Activated gamma-delta T cell treated with Interleukin-2 at 50 U/mL for 16 hours (primary cell): ENCODE measurements at regions not wholly inside any gene's neighbourhood (a gene's known extent, or its start where the extent isn't known, plus 50 kb on each side); places are given as distances from the start of the nearest gene placed in this dataset.
"Not testable (repeated sequence)": the region's sequence is repeated elsewhere in the genome, so short reads cannot be mapped to it uniquely, and the experiment has no call there.

ENCODE experiments used
- DNase-seq: peaks from one replicate; pipeline ENCODE4 v3.0.0-alpha.2; 2020

DNA sequence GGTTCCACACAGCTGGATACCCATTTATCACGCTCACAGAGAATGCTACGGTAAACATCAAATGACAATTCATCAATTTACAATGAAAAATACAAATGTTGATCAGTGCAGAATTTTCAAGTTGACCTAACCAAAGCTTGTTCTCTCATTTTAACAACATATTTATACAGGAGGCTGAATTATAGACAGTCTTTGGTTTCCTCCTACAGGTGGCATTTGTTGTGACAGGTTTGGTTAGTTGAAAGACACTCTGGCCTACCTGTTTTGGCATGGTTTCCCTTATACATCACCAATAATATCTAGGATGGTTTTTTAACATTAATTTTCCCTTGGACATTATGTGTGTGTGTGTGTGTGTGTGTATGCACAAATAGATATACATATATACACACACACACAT lies 642.5 kb upstream of the MMS22L start:
- no peak for DNase-seq

DNA sequence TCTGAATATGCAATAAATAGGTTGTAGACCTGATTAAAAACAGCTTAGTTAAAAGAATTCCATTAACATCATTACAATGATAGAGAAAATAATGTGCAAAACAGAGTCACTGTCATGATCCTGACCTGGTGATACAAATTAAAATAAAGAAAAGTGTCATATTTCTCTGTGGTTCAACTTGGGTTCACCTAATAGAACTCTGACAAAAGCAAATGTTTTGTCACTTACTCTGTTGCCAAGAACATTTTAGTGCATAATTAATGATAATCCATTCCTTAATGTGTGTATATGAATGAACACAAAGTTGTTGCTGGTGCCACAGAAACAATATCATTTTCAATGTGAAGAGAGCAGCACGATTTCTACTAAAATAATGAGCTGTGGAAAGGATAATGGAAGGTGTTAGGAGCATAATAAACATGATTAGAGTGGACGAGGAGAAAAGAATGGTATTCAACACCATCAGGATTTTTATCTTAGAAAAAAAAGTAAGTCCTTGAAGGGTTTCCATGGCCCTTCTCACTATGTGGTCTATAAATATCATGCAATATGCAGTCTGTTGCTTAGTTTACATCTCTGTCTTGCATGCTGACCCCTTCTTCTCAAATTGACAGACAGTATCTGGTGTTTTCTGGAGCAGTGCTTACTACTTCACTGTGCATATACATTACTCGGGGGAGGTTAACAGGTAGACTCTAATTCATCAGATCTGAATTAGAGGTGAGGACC lies 656.6 kb upstream of the MMS22L start:
- no peak for DNase-seq

DNA sequence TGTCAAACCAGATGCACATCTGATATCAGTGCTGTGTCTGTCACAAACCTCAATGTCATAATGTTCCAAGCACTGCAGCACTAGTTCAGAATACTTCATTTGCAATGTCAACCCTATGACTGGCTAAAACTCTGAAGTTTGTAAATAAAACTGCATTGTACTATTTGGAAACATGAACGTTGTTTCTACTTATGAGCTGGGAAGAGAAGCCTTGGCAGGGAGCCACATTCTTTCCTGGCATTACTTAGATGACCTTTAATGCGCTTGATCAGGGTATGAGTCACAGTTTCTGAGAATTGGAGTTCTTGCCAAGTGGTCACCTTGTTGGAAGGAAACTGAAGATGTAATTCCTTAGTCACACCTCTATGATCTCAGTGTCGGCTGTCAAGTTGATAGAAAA lies 664.8 kb upstream of the MMS22L start:
- no peak for DNase-seq

DNA sequence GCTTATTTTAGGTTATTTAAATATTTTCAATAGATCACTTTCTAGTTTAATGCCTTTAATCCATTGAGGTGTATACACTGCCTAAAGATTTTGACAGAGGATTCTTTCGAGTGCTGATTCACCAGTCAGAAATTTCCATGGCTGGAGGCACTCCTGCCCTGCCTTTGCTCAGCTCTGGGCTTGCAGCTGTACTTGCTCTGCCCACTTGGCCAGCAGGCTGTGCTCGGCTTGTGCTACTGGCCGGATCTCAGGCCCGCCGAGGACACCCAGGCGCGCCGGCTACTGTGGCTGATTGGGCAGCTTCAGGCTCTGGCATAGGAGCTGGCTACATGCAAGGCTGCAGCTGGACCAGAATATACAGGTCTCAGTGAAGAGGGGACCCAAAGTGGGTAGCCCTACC lies 675.1 kb upstream of the MMS22L start:
- DNase-seq = no peak

DNA sequence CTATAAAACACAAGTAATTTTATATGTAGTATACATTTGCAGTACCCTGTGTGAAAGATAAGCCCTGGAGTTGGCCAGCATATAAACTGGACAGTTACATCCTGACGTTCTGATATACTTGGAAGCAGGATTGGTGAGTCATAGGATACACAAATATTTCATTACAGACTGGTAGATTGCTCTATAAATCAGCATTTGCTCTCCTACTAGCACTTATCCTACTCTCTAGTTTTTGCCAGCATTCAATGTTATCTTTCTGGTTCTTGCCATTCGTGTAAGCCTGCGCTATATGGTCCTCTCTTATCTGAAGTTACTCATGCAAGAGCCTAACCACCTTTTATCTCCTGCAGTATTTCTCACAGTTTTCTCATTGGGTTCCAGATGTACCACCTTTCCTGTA lies 680.2 kb upstream of the MMS22L start:
- DNase-seq = no peak

DNA sequence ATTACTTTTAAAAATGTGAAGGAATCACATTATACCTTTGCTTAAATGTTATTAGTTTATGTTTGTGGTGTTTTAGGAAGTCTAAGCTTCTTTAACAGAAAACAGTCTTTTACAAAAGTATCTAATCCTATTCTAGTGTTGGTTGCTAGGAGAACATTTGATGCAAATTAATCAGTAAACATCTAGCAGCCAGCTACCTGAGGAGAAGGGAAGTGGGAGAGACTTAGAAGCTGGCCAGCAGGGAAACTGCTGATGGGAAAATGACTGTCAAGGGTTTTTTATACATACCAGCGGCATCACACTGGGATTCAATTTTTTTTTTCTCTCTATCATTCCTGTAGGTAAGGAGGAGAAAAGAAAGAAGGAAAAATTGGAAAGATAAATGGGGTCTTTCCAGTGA lies 686.0 kb upstream of the MMS22L start:
- DNase-seq = no peak

DNA sequence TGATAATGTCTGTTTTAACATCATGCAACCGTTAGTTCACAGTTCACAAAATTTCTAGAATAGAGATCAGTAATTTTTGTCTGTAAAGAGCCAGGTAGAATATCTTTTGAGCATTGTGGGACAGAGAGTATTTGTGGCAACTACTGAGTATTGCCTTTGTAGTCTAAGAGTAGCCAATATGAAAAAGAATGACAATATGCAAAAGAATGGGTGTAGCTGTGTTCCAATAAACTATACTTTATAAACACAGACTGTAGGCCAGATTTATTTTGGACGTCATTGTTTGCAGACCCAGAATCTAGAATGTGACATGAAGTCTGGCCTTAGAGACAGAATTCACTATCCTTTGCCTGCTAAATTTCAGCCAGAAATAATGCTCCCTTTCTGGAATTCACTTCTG lies 694.1 kb upstream of the MMS22L start:
- no peak for DNase-seq

DNA sequence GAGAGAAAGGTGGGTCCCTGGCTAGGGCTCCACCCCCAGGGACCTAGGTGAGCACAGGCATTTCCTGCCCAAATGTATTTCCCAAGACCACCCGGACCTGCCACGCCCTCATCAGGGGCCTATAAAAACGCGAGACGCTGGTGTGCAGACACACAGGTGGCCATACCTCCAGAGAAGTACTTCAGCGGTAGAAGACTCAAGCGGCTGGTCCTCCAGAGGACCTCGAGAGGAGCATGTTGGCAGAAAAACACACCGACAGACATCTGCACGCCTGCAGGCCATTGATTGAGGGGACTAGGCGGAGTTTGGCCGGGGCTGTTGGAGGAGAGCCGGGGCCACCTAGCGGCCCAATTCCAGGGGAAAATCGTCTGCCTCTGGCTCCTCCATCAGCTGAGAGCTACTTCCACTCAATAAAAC lies 695.8 kb upstream of the MMS22L start:
- DNase-seq = no peak

DNA sequence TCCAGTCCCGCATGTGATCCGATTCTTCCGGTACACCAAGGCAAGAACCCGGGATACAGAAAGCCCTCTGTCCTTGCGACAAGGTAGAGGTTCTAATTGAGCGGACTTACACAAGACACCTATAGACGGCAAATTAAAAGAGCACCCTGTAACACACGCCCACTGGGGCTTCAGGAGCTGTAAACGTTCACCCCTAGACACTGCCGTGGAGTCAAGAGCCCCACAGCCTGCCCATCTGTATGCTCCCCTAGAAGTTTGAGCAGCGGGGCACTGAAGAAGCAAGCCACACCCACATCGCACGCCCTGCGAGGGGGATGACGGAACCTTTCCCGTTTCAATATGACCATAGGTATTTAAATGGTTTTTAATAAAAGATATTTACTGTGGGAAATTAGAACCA lies 696.3 kb upstream of the MMS22L start:
- DNase-seq = not testable (repeated sequence)

DNA sequence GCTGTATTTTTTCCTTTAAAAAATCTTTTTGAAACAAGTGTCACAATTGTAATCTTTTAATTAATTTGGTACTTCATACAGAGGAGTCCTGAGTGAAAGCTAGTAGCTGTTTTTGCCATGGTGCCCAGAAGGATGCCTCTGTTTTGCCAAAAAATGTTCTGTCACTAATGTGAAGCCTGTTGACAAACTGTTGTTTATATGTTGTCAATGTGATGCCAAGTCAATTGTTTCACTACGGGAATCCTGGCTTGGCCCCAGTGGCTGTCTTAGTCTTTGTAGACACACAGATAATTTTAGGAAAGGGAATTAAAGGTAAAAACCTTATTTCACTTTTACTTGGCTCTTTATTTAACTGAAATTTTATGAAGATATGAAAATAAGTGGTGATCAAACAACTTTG lies 706.4 kb upstream of the MMS22L start:
- no peak for DNase-seq

DNA sequence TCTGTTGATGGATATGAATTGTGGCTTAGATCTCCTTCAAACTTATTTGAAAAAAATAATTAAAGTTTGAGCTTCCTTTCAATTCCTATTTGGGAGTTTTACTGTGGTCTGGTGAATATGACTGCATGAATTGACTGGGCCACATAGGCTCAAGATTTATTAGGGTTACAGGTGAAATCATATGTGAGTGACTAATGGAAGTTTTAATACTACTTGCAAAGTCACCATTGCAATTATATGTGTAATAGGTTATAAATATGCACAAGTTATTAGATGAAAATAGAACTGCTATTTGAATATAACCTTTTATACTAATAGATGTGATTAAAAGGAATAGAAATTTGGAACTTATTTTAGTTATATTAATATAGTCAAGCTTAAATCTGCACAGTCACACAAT lies 712.1 kb upstream of the MMS22L start:
- no peak for DNase-seq

DNA sequence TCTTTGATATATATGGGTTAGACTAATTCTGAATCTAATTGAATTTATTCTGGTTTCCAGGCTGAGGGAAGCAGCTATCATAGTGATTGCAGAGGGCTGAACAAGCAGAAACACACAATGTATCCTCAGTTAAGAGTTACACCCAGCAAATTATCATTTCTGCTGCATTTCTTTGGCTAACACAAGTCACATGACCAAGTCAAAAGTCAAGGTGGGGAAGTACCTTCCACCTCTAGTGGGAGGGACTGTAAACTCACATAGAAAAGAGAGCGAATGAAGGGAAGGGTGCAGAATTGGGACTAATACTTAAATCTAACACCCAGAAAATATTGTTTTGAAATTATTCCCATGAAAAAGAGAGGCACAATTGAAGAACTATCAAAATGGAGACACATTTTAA lies 719.7 kb upstream of the MMS22L start:
- no peak for DNase-seq

DNA sequence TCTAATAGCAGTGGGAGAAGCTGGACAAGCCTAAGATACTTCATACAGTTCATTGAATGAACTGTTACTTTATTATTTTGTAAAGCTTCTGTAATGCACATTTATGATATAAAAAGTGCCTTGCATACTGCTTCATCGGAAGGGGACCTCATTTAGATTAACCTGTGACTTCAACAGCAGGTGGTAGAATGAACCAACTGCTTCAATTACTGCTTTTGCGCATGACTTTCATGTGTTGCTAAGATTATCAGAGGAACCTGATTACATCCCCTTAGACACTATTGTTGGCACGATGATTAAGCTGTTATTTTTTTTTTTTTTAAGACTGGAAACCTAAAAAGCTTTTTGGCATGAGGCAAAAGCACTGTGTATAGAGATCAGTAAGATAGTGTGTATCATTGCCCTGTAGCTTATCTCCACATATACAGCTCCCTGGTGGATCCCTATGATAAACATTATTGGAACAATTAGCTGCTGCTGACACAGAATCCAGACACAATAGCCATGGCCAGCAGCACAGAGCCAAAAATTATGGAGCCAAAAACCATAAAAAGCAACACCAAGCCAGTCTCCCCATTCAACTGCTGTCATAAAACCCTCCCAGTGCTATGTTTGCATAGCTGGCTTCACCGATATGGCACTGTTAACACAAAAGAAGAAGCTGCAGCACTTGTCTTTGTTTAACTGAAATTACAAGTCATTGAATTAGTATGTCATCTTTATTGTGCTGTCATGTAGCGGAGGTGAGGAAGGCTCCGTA lies 731.6 kb upstream of the MMS22L start:
- DNase-seq = no peak

DNA sequence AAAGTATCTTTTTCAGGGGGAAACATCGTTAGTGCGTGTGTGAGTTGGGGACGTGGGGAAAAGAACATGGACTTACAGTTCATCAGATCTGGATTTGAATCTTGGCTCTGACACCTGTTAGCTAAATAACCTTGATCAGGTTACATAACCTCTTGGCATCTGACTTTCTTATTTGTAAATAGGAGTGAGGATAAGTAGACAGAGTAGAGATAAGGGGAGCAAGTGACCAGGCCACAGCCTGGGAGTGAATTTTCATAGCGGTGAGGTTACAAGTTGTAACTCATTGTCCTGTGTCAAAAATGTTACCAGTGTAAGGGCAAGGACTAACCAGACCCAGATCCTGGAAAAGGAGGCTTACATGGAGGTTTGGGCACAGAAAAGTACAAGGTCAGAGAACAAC lies 733.5 kb upstream of the MMS22L start:
- no peak for DNase-seq

DNA sequence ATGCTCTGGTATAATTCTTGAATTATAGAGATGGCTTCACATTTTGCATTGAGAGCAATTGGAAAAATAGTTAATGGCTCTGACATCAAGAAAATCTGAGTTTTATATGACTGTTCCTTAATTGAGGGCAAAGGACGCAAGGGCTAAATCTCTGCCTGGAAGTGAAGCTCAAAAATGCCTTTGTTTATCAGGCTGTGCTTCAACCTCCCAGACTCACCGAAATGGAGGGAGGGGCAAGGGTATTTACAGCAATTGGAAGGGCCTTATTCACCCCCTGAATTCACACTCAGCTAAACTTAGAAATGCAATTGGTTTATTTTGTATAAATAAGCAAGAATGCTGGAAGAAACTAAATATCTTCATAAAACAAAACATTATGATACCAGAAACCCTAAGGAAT lies 737.2 kb upstream of the MMS22L start:
- DNase-seq = no peak

DNA sequence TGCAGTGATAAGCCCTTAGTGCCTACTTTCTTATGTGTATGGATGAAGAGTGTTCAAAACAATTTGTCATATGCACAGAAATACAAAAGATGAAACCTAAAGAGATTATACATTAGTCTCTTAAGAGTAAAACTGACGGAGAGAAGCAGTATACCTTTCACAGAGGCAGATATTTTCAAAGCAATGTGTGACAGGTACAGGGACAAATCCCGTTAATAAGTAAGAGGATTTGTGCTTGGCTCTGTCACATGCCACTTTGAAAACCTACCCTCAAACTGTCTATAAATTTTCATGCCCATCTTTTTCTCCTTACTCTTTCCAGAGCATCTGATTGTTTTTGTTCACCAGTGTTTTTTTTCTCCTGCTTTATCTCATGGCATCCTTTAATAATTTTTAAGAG lies 741.3 kb upstream of the MMS22L start:
- no peak for DNase-seq

DNA sequence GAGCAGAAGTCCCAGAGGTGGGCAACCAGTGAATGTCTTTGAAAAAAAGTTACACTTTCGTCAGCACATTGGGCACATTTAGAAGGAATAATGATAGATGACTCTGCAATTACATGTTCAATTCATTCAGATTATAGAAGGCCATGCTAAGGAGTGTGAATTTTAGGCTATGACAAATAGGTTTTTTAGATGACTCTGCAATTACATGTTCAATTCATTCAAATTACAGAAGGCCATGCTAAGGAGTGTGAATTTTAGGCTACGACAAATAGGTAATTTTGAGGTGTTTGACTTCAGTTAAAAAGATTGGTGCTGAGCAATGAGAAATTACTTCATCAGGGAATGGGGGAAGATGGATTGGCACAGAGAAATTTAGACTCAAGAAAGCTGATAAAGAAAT lies 744.9 kb upstream of the MMS22L start:
- no peak for DNase-seq

DNA sequence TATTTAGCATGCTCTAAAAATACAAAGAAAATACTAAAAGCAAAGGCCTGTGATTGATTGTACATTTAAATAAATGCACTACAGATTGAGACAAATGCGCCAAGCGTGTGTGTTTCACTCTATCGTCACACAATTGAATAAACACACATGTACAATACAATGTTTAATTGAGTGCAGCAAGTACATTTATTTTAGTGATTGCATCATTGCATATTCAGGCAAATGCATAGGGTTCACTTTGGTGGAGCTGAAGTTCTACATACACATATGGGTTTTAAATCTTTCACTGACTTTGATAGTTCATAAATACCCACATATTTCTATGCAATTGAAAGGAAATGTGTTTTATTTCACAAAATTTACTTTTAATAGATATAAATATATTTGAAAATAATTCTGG lies 750.6 kb upstream of the MMS22L start:
- no peak for DNase-seq

DNA sequence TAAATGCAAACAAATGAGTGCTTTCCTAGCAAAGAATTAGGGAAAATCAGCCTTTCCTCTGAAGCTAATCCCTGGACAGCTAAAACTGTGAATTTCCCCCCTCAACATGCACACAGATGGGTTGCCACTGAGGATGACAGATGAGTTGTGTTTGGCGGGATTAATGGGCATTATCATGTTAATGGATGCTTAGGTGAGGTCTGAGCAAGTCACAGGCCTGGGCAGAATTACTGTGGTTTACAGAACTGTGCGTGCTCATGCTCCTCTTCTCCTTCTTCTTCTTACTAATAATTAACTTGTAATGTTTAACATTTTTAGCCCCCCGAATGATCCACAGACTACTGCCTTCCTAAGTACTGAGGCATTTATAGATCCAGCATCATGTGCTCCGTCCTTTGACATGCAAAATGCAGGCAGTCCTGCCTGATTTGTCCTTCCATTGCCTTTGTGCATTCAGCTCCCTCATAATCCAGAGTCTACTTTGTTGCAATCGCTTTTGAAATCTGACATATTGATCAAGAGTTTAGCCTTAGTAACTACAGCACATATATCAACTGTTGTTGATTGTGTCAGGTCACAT lies 753.4 kb upstream of the MMS22L start:
- DNase-seq = no peak

DNA sequence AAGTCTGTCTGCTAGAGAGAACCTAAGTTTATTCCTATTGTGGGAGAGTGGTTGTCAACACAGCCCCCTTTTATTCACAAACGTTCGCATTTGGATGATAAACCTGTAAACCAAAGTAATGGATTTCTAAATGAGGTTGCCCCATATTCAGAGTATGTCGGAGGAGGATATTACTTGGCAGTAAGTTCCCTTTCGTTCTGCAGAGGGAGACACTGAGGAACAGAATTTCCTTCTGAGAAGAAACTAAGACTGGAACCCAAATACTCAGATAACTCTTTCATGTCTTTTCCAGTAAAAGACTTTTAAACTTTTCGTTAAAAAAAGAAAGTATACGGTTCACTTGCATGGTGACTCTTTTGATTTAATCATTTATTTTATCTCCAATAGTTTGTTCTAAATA lies 754.6 kb upstream of the MMS22L start:
- DNase-seq = no peak

DNA sequence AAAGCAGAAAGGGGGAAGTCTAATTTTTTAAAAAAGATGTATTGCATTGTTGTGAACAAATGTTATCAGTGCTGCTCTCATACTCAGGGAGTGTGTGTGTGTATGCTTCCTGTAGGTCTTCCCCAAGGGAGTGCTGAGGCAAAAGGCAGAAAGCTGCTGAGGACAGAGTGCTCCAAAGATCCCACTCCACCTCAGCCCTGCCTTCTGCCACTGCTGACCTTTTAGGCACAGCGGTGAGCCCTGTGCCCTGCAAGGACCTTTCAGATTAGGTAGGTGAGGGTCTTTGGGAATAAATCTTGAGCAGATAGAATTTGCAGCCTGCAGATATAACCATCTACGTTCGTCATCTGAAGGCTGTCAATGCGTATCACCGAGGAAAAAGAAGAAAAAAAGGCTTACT lies 756.4 kb upstream of the MMS22L start:
- DNase-seq = no peak

DNA sequence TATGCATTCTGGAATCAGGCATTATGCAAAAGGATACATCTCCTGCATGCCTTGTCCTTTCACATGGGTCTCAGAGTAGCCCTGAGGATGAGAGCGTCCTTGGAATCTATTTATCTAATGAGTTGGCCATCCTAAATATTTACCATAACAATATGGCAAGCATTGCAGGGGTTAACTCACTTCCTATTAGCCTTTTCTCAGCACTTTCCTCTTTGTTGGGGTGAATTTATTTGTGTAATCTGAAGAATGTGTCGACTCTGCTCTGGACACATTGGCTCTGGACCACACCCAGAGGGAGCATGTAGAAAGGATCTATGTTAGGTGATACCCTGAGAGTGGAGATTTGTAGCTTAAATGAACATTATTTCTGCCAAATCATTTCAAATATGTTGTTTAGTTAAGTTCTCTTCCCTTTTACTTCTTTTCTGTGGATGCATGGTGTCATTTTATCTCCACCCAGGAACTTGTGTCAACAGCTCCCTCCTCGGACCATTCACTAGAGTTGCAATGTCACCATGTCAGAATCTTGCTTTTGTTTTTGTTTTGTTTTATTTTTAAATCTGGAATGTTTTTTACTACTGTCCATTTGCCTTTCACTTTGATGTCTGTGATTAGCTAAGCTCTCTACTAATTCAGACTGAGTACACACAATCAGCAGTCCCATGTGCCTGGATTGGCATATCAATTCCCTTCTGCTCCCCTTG lies 757.0 kb upstream of the MMS22L start:
- DNase-seq = no peak

DNA sequence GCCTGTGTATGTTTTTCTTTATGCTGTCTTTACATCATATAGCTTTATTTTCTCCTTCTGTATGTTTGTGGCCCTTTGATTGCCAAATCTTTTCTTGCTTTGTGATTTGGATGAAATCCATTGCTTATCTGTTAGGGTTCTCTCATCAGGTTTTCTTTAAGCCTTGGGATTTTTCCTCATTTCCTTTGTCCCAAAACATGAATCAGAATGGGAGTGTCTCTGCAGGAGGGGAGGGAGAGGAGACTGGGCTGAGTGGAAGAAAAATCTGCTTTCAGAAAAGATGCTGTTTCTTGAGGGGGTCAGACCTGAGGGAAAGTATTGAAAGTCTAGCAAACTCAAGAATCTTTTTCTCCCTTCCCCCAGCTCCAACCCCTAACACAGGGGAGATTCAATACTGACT lies 758.0 kb upstream of the MMS22L start:
- no peak for DNase-seq

DNA sequence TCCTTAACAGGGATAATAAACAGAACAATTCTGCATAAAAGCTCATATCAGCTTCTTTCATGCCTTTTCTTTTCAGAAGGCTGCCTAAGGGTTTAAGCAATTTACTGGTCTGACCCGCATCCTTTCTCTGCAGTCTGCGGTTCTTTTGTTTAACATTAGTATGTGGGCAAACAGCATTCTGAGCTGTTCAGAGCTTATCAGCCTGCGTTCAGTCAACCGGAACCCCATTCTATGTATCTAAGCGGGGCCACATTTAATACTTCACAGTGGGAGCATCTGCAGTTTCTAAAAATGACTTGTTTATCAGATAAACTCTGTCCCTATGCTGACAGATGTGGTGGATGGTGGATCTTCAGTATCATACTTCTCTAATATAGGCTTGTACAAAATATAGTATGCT lies 758.9 kb upstream of the MMS22L start:
- DNase-seq = no peak
